Glutamatergic neuron (in vitro differentiated cells): ENCODE measurements at regions not wholly inside any gene's neighbourhood (a gene's known extent, or its start where the extent isn't known, plus 50 kb on each side); places are given as distances from the start of the nearest gene placed in this dataset. TPM values are rescaled to one million over a fixed set of nuclear protein-coding genes. Genes with fewer than 3 reads are reported as not detected.
"Not testable (repeated sequence)": the region's sequence is repeated elsewhere in the genome, so short reads cannot be mapped to it uniquely, and the experiment has no call there.

Source experiments
- DNase-seq: peaks from one replicate; pipeline ENCODE4 v3.0.0; 2022
- H3K27ac Mint-ChIP-seq: one replicate; pipeline ENCODE4 v1.8.0; 2020; ENCODE audit warnings: mild to moderate bottlenecking, mixed read lengths, inconsistent platforms; ENCODE audit not compliant: unreplicated experiment
- H3K27me3 Mint-ChIP-seq: one replicate; pipeline ENCODE4 v1.8.0; 2020; ENCODE audit warnings: mild to moderate bottlenecking, moderate library complexity, mixed read lengths, inconsistent platforms; ENCODE audit not compliant: unreplicated experiment
- H3K36me3 Mint-ChIP-seq: one replicate; pipeline ENCODE4 v1.8.0; 2020; ENCODE audit warnings: mild to moderate bottlenecking, mixed read lengths, inconsistent platforms; ENCODE audit not compliant: unreplicated experiment
- H3K4me1 Mint-ChIP-seq: one replicate; pipeline ENCODE4 v1.8.0; 2020; ENCODE audit warnings: mild to moderate bottlenecking, low read depth, mixed read lengths, inconsistent platforms; ENCODE audit not compliant: unreplicated experiment
- H3K4me3 Mint-ChIP-seq: one replicate; pipeline ENCODE4 v1.8.0; 2020; ENCODE audit warnings: mild to moderate bottlenecking, mixed read lengths, inconsistent platforms; ENCODE audit not compliant: unreplicated experiment
- H3K9me3 Mint-ChIP-seq: one replicate; pipeline ENCODE4 v1.8.0; 2020; ENCODE audit warnings: mild to moderate bottlenecking, moderate library complexity, mixed read lengths, inconsistent platforms; ENCODE audit not compliant: unreplicated experiment
- microRNA-seq: library from miRNA; unstranded; fragments of <30 nt; microRNA quantifications from one replicate; pipeline ENCODE4, GENCODE V29; 2020; ENCODE audit not compliant: unreplicated experiment

DNA sequence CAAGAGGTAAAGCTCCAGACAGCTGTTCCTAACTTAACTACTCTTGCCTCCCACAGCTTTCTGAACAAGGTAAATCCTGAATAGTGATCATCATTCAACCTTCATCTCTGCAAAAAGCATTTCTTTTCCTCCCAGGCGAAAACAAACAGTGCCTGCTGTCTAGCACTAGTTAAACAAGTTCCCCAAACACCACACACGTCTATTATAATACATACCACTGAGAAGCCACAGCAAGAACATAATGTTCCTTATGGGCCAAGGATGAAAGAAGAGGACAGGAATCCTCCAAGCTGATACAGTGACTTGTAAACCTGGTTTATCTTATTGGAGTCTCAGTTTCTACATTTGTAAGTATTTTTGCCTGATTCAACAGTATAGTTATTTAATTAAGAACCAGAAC lies 56.1 kb upstream of the PDPR start:
- DNase-seq, H3K9me3 Mint-ChIP-seq, H3K36me3 Mint-ChIP-seq, H3K27ac Mint-ChIP-seq, H3K4me1 Mint-ChIP-seq, H3K27me3 Mint-ChIP-seq, H3K4me3 Mint-ChIP-seq: not testable (repeated sequence)

DNA sequence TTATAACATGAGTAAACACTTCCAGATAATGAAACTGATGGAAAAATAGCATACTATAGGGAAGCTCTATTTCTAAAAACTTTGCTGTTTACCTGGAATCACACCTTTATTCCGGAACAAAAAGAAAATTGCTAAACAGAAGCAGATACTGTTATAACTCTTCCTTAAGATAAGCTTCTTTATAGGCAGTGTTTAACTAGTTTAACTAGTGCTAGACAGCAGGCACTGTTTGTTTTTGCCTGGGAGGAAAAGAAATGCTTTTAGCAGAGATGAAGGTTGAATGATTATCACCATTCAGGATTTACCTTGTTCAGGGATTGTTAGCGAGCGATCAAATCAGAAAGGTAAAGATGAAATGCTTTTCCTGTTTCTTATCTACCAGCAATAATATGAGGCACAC lies 54.7 kb upstream of the PDPR start:
- H3K4me1 Mint-ChIP-seq, H3K27ac Mint-ChIP-seq, H3K4me3 Mint-ChIP-seq: not testable (repeated sequence)

DNA sequence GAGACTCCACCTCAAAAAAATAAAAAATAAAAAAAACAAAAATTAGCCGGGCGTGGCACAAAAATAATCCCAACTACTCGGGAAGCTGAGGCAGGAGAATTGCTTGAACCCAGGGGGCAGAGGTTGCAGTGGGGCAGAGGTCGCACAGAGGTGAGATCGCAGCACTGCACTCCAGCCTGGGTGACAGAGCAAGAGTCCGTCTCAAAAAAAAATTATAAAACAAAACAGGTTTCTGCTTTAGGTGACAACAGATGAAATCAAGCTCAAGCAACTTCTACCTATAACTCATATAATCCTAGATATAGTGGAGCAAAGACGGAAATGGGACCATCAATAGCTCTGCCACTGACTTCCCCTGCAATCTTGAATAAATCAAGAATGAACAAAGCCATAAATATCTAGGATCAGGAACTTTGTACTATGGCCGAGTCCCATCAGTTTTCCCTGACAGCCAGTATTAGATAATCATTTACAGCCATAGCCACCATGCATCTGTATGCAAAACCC lies 53.6 kb upstream of the PDPR start:
- H3K9me3 Mint-ChIP-seq, H3K4me1 Mint-ChIP-seq, H3K36me3 Mint-ChIP-seq, H3K27ac Mint-ChIP-seq, H3K27me3 Mint-ChIP-seq, DNase-seq, H3K4me3 Mint-ChIP-seq: not testable (repeated sequence)

More for the DNA sequence above, 54.7 kb upstream of the PDPR start:
- H3K9me3 Mint-ChIP-seq, H3K36me3 Mint-ChIP-seq, DNase-seq, H3K27me3 Mint-ChIP-seq: not testable (repeated sequence)

DNA sequence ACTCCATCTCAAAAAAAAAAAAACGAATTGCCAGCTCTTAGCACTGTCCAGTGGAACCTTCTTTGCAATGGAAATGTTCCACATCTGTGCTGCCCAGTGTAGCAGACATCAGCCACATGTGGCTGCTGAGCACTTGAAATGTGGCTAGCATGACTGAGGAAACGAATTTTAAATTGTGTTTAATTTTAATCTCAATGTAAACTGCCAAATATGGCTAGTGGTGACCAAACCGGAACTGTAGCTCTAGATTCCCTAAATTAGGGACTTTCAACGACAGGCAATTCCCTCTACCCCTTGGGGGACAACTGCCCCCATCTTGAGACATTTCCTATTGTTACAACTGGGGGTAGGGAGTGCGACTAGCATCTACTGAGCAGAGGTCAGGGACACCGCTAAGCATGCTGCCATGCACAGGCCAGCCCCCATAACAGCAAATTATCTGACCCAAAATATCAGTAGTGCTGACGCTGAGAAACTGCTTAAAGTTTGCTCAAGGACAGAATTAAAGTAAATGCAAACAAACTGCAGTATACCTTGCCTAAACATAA lies 52.4 kb upstream of the PDPR start:
- H3K4me1 Mint-ChIP-seq, H3K27ac Mint-ChIP-seq, H3K9me3 Mint-ChIP-seq, DNase-seq, H3K4me3 Mint-ChIP-seq, H3K27me3 Mint-ChIP-seq, H3K36me3 Mint-ChIP-seq: not testable (repeated sequence)

DNA sequence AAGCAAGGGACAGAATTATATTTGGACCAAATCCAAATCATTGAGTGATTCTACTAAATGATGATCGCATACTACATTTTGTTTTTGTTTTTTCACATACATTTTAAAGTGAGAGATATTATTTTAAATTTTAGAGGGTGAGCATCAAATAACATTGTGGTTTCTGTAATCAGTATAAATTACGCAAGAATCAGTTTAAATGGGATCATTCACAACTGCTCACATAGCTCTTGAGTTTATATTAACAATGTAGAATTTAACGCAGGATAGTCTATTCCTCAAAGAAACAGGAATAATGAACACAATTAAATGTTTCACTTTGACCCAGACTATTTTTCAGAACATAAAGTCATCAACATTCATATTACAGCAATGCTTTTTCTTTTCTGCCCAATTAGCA lies 51.2 kb upstream of the PDPR start:
- H3K4me3 Mint-ChIP-seq, H3K27ac Mint-ChIP-seq, H3K27me3 Mint-ChIP-seq, H3K9me3 Mint-ChIP-seq, H3K4me1 Mint-ChIP-seq, H3K36me3 Mint-ChIP-seq, DNase-seq: not testable (repeated sequence)

Small RNAs in the stretch of these regions (microRNA-seq; reads per million reads assigned to microRNA genes)
- not detected for gene MIR1972-2
